Keratinocyte (primary cell): ENCODE measurements at regions not wholly inside any gene's neighbourhood (a gene's known extent, or its start where the extent isn't known, plus 50 kb on each side); places are given as distances from the start of the nearest gene placed in this dataset.

Source experiments
- DNase-seq: peaks from one replicate; pipeline ENCODE4 v3.0.0-alpha.2; 2011; ENCODE audit warnings: low read depth, missing footprints, low spot score
- FAIRE-seq: peaks from 2 replicates; lab custom pipeline; 2011; peaks lifted over from hg19 to GRCh38; lab: Jason Lieb, UNC
- H2AFZ ChIP-seq: 2 replicates; pipeline ENCODE4 v1.6.0; 2012; ENCODE audit warnings: low read length, control low read depth, inconsistent platforms; ENCODE audit not compliant: control insufficient read depth
- H3K27ac ChIP-seq: 2 replicates; pipeline ENCODE4 v1.5.1; 2011; ENCODE audit warnings: low read length; ENCODE audit not compliant: control insufficient read depth, insufficient read depth
- H3K27me3 ChIP-seq: 3 replicates; pipeline ENCODE4 v1.6.0; 2011; ENCODE audit warnings: low read length; ENCODE audit not compliant: control insufficient read depth, insufficient read depth; ENCODE audit errors: extremely low read depth
- H3K36me3 ChIP-seq, 2 experiments: 2 replicates in 1 of 2; 3 replicates in 1 of 2; pipeline ENCODE4 v1.5.1; 2011; ENCODE audit warnings: low read length in 2 of 2, mild to moderate bottlenecking in 1 of 2; ENCODE audit not compliant: control insufficient read depth in 2 of 2, insufficient read depth in 2 of 2; ENCODE audit errors: extremely low read depth in 1 of 2
- H3K4me1 ChIP-seq: 3 replicates; pipeline ENCODE4 v1.5.1; 2011; ENCODE audit warnings: low read length; ENCODE audit not compliant: control insufficient read depth, insufficient read depth; ENCODE audit errors: extremely low read depth
- H3K4me2 ChIP-seq: 3 replicates; pipeline ENCODE4 v1.6.0; 2011; ENCODE audit warnings: low read depth, low read length; ENCODE audit not compliant: control insufficient read depth, insufficient read depth; ENCODE audit errors: extremely low read depth
- H3K4me3 ChIP-seq, 3 experiments: fragments of 200-600 bp in 1 of 3; sonication (generic) in 1 of 3; 2 replicates in 2 of 3; 3 replicates in 1 of 3; pipeline ENCODE4 v1.5.1; 2011 to 2016; ENCODE audit warnings: low read length in 3 of 3, mild to moderate bottlenecking in 3 of 3, control low read depth in 2 of 3, inconsistent platforms in 1 of 3, low read depth in 1 of 3, mixed read lengths in 1 of 3, mixed run types in 1 of 3, moderate library complexity in 1 of 3; ENCODE audit not compliant: control insufficient read depth in 2 of 3, insufficient read depth in 2 of 3; ENCODE audit errors: extremely low read depth in 1 of 3
- H3K79me2 ChIP-seq: 2 replicates; pipeline ENCODE4 v1.6.0; 2012; ENCODE audit warnings: low read length; ENCODE audit not compliant: control insufficient read depth, insufficient read depth
- H3K9ac ChIP-seq: 3 replicates; pipeline ENCODE4 v1.6.0; 2011; ENCODE audit warnings: low read length; ENCODE audit not compliant: control insufficient read depth, insufficient read depth; ENCODE audit errors: extremely low read depth
- H3K9me1 ChIP-seq: 3 replicates; pipeline ENCODE4 v1.6.0; 2011; ENCODE audit warnings: low read length; ENCODE audit not compliant: control insufficient read depth, insufficient read depth; ENCODE audit errors: extremely low read depth
- H3K9me3 ChIP-seq: 2 replicates; pipeline ENCODE4 v1.5.1; 2012; ENCODE audit warnings: low read depth, low read length; ENCODE audit not compliant: control insufficient read depth
- H4K20me1 ChIP-seq: 3 replicates; pipeline ENCODE4 v1.6.0; 2011; ENCODE audit warnings: low read length; ENCODE audit not compliant: control insufficient read depth, insufficient read depth; ENCODE audit errors: extremely low read depth
- EZH2 ChIP-seq: IDR thresholded peaks from one replicate; pipeline ENCODE4 v1.6.1; 2012; ENCODE audit warnings: inconsistent platforms, mild to moderate bottlenecking, low read length, moderate library complexity
- dilution Hi-C: fragments of 300-500 bp; cut with MboI; formaldehyde crosslinking; loops from one replicate; pipeline ENCODE4 v1.7.0; 2020; ENCODE audit warnings: low sequenced_read_pairs; ENCODE audit not compliant: extremely low pct_ligation_motif_present
- TF ChIP-seq, protein P1 (sequence below), 3 experiments: IDR thresholded peaks in 1 of 3; conservative IDR thresholded peaks in 1 of 3; optimal IDR thresholded peaks in 1 of 3; 2 replicates in 2 of 3; 3 replicates in 1 of 3; pipeline versions ENCODE3 to v1.5.1; 2011; ENCODE audit warnings: low read length in 3 of 3, mild to moderate bottlenecking in 3 of 3, moderate library complexity in 2 of 3, control low read depth in 1 of 3, inconsistent platforms in 1 of 3; ENCODE audit not compliant: insufficient read depth in 2 of 3; ENCODE audit errors: extremely low read depth in 1 of 3

DNA sequence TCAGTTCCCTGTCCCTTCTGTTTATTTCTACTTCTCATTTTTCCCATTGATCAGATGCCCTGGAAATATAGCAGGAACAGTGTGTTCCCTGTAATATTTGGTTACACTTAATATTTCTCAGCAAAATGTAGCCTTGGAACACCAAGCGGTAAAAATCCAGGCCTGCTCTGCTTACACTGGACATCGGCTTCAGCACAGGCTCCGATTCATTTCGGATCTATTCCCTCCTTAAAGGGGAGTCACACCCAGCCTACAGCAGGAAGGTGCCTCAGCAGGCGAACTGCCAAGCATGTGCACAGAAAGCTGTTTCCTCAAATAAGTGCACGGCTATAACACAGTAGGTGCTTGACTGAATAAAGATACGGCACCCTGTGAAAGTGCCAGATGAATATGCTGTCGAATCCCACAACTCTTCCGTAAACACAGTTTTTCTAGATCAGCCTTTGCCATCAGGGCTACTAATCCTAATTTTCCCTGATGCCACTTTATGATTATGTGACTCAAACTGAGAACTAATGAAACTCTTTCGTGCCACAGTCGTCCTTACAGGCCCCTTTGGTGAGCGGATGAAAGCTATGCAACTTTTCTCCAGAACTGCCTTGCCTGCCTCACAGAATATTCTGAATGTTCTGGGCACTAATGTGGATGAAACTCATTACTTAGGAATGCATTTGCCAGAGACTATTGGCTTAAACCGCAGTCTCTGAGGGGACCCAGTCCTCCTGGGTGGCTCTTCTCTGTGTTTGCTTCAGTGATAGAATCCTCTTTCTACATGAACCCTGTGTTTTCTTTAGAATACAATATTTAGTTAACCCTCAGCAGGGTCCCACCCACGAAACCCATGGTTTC lies 275.5 kb upstream of the RUNX1 start:
- Histone ChIP-seq H3K36me3 (no peaks in the 10 kb centered on the region), H3K4me2 (peak overlapping the region; percentile 18), H3K27ac (no peak overlapping the region), H2AFZ (no peak overlapping the region), H3K9me1 (no peaks in the 10 kb centered on the region), H3K4me3 (no peak overlapping the region), H3K79me2 (no peaks in the 10 kb centered on the region), H4K20me1 (no peaks in the 10 kb centered on the region), H3K27me3 (no peaks in the 10 kb centered on the region), H3K4me1 (peaks cover 15% of the 10 kb centered on the region), H3K9me3 (no peaks in the 10 kb centered on the region), H3K9ac (no peak overlapping the region)
- FAIRE-seq = peak; percentile 41
- TF ChIP-seq, protein P1, sequence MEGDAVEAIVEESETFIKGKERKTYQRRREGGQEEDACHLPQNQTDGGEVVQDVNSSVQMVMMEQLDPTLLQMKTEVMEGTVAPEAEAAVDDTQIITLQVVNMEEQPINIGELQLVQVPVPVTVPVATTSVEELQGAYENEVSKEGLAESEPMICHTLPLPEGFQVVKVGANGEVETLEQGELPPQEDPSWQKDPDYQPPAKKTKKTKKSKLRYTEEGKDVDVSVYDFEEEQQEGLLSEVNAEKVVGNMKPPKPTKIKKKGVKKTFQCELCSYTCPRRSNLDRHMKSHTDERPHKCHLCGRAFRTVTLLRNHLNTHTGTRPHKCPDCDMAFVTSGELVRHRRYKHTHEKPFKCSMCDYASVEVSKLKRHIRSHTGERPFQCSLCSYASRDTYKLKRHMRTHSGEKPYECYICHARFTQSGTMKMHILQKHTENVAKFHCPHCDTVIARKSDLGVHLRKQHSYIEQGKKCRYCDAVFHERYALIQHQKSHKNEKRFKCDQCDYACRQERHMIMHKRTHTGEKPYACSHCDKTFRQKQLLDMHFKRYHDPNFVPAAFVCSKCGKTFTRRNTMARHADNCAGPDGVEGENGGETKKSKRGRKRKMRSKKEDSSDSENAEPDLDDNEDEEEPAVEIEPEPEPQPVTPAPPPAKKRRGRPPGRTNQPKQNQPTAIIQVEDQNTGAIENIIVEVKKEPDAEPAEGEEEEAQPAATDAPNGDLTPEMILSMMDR (optimal IDR thresholded peaks at IDR 0.05 in 1 of 3, IDR thresholded peaks at IDR 0.05 in 1 of 3, conservative IDR thresholded peaks at IDR 0.05 in 1 of 3; ENCODE audit: extremely low read depth in 1 of 3, insufficient read depth in 2 of 3, low read length in 3 of 3) = no peak
- no peak for TF ChIP-seq EZH2
- dilution Hi-C loops = no loop called here
- no peak for DNase-seq

DNA sequence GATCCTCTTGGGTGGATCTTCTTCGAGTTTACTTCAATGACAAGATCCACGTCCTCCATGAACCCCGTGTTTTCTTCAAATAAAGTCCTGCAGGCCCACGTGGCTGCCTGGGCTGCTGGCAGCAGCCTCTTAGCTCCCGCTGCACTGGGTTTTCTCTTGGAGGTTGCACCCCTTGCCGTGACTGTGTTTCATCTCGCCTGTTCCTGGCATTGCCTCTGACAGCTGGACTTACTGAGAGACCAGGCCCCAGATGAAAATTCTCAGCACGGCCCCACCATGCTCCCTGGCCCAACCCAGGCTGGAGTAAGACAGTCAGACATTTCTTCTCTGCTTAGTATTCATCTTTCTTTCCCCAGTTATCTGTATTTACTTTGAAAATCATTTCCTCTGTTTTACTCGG lies 274.8 kb upstream of the RUNX1 start:
- Histone ChIP-seq H3K4me1 (peaks cover 20% of the 10 kb centered on the region), H3K27me3 (no peaks in the 10 kb centered on the region), H3K4me2 (no peak overlapping the region), H3K9me1 (no peaks in the 10 kb centered on the region), H2AFZ (no peak overlapping the region), H3K4me3 (no peak overlapping the region), H3K36me3 (no peaks in the 10 kb centered on the region), H4K20me1 (no peaks in the 10 kb centered on the region), H3K9ac (no peak overlapping the region), H3K9me3 (no peaks in the 10 kb centered on the region), H3K27ac (no peak overlapping the region), H3K79me2 (no peaks in the 10 kb centered on the region)
- dilution Hi-C loops = no loop called here
- TF ChIP-seq EZH2 = no peak
- TF ChIP-seq, protein P1 (optimal IDR thresholded peaks at IDR 0.05 in 1 of 3, IDR thresholded peaks at IDR 0.05 in 1 of 3, conservative IDR thresholded peaks at IDR 0.05 in 1 of 3; ENCODE audit: extremely low read depth in 1 of 3, insufficient read depth in 2 of 3, low read length in 3 of 3) = no peak
- FAIRE-seq (no peak), DNase-seq (no peak)
